GM12878 (cell line): ENCODE measurements at regions not wholly inside any gene's neighbourhood (a gene's known extent, or its start where the extent isn't known, plus 50 kb on each side); places are given as distances from the start of the nearest gene placed in this dataset.

Experiments
- ASH2L ChIP-seq: fragments of 300-600, 200-600 bp; sonication (generic); IDR thresholded peaks from 2 replicates; pipeline ENCODE4 v1.6.1; 2017; ENCODE audit warnings: low read depth, mild to moderate bottlenecking, borderline replicate concordance
- BCL11A ChIP-seq: IDR thresholded peaks from 2 replicates; pipeline ENCODE4 v1.6.1; 2011; ENCODE audit warnings: low read depth, low read length
- BCL3 ChIP-seq: IDR thresholded peaks from 2 replicates; pipeline ENCODE4 v1.6.1; 2011; ENCODE audit warnings: borderline replicate concordance, low read depth, mild to moderate bottlenecking, moderate library complexity, low read length; ENCODE audit not compliant: insufficient read depth, poor library complexity, severe bottlenecking
- CBX5 ChIP-seq: sonication (generic); IDR thresholded peaks from 2 replicates; pipeline ENCODE4 v1.6.1; 2016; ENCODE audit warnings: low read depth, moderate library complexity, mild to moderate bottlenecking, inconsistent platforms
- CHD4 ChIP-seq: fragments of 200-600 bp; sonication (generic); IDR thresholded peaks from 2 replicates; pipeline ENCODE4 v1.6.1; 2016; ENCODE audit warnings: mild to moderate bottlenecking
- E2F8 ChIP-seq: fragments of 450-650 bp; IDR thresholded peaks from 2 replicates; pipeline ENCODE4 v1.6.1; 2018; ENCODE audit warnings: mild to moderate bottlenecking, low read depth, moderate library complexity; ENCODE audit not compliant: partially characterized antibody
- EZH2 ChIP-seq: IDR thresholded peaks from 2 replicates; pipeline ENCODE4 v1.6.1; 2012; ENCODE audit warnings: low read depth, mild to moderate bottlenecking, control low read depth, inconsistent platforms, low read length, borderline replicate concordance; ENCODE audit not compliant: control insufficient read depth
- FOXK2 ChIP-seq: fragments of 450-650 bp; IDR thresholded peaks from 2 replicates; pipeline ENCODE4 v1.6.1; 2017; ENCODE audit warnings: mild to moderate bottlenecking, moderate library complexity
- MXI1 ChIP-seq: fragments of 150-350 bp; IDR thresholded peaks from 2 replicates; pipeline ENCODE4 v1.6.1; 2011; ENCODE audit warnings: low read depth, mild to moderate bottlenecking, inconsistent platforms, low read length, improper control_type of control experiment
- MYB ChIP-seq: fragments of 150-350 bp; IDR thresholded peaks from 2 replicates; pipeline ENCODE4 v1.6.1; 2014; ENCODE audit warnings: mild to moderate bottlenecking, low read depth, low read length, borderline replicate concordance
- MYC ChIP-seq: IDR thresholded peaks from 2 replicates; pipeline ENCODE4 v1.6.1; 2011; ENCODE audit warnings: mild to moderate bottlenecking, low read length, moderate library complexity, inconsistent platforms; ENCODE audit not compliant: insufficient read depth, insufficient replicate concordance, insufficient read length, severe bottlenecking
- PBX3 ChIP-seq: IDR thresholded peaks from 2 replicates; pipeline ENCODE4 v1.6.1; 2011; ENCODE audit warnings: mild to moderate bottlenecking, low read depth, low read length, moderate library complexity; ENCODE audit not compliant: insufficient replicate concordance
- POLR2AphosphoS5 ChIP-seq: IDR thresholded peaks from 2 replicates; pipeline ENCODE4 v1.6.1; 2011; ENCODE audit warnings: mild to moderate bottlenecking, low read length, inconsistent platforms
- PRDM15 ChIP-seq: fragments of 450-650 bp; formaldehyde crosslinking; IDR thresholded peaks from 2 replicates; pipeline ENCODE4 v1.4.0; 2020; ENCODE audit warnings: mild to moderate bottlenecking, moderate library complexity
- RELB ChIP-seq: fragments of 450-650 bp; IDR thresholded peaks from 2 replicates; pipeline ENCODE4 v1.6.1; 2017; ENCODE audit warnings: low read depth, mild to moderate bottlenecking, moderate library complexity
- RUNX3 ChIP-seq: IDR thresholded peaks from 2 replicates; pipeline ENCODE4 v1.6.1; 2012; ENCODE audit warnings: low read length, inconsistent platforms
- SIN3A ChIP-seq: IDR thresholded peaks from 2 replicates; pipeline ENCODE4 v1.6.1; 2012; ENCODE audit warnings: low read depth, low read length, improper control_type of control experiment

DNA sequence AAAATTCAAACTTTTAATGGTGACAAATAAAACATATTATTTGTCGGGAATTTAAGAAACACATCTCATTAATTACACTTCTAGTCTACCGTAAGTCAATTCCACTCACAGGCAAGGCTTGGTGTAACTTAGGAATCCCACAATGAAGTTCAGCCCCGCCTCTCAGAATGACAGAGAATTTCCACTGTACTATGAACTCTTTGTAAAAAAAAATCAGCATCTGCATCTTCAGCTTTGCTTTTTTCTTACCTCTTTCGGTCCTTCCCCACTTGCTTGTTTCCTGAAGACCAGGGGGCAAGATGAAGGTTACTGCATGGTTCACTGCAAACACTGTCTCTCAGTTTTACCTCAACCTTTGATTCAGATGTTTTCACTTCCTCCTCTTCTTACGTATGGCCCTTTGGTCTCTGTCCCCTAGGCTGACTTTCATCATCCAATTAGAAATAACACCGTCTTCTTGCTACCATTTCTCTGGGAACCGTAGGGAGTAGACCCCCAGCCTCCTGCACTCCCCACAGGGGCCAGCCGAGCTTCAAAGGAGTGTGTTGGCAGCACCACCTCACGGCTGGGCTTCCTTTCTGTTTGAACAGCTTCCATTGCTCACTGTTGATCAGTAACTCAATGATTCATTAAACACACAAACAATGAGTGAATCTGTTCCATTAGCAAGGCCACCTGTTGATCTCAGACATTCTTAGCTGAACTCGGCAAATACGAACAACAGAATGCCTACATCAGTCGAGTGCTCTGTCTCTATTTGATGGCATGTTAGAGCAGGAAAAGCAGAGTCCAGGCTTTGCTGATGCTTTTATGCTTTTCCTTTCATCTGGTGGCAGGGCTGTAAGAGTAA, 343.0 kb downstream of the BMP4 start (continued):
- peak; percentile 91 for TF ChIP-seq RELB
- no peak for TF ChIP-seq EZH2
- no peak for TF ChIP-seq MYC
- TF ChIP-seq MXI1: no peak; the same call in none of the 2 replicates
- no peak for TF ChIP-seq PBX3
- TF ChIP-seq E2F8: peak; percentile 16
- TF ChIP-seq SIN3A: no peak
- TF ChIP-seq CBX5: peak; percentile 94
- peak; percentile 66 for TF ChIP-seq FOXK2
- TF ChIP-seq MYB: 0 out of 2 replicates have a peak, but pooled peaks have one; percentile 31
- TF ChIP-seq PRDM15: no peak
- no peak for TF ChIP-seq CHD4
- TF ChIP-seq POLR2AphosphoS5: 0 out of 2 replicates have a peak, but pooled peaks have one; percentile 45
- TF ChIP-seq BCL11A: peak; percentile 95
- peak; percentile 95 for TF ChIP-seq RUNX3
- TF ChIP-seq BCL3: no peak
- TF ChIP-seq ASH2L: peak; percentile 69; the same call in 1 of the 2 replicates
